GM12873 (cell line): ENCODE measurements at regions not wholly inside any gene's neighbourhood (a gene's known extent, or its start where the extent isn't known, plus 50 kb on each side); places are given as distances from the start of the nearest gene placed in this dataset.

Source experiments
- CTCF ChIP-seq: IDR thresholded peaks from 2 replicates; pipeline ENCODE4 v1.5.1; 2012; ENCODE audit warnings: low read depth, mild to moderate bottlenecking, moderate library complexity, low read length, control low read depth; ENCODE audit not compliant: insufficient read depth; ENCODE audit errors: missing control alignments

DNA sequence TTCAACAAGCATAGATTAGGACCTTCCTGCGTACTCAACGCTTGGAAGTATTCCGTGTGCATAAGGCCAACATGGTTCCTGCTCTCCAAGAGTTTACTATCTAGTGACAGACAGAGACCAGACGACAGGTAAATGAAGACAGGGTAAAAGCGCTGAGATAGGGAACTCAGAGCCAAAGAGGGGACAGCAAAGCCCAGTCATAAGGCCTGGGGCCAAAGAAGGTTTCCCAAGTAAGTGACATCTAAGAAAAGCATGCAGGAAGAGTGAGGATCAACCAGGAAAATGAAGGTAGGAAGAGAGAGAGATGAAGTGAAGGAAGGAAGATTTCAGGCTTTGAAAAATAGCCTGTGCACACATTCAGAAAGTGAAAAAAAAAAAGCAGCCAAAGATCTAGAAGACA is 76.9 kb upstream of the CDH20 start:
- no peak for TF ChIP-seq CTCF

DNA sequence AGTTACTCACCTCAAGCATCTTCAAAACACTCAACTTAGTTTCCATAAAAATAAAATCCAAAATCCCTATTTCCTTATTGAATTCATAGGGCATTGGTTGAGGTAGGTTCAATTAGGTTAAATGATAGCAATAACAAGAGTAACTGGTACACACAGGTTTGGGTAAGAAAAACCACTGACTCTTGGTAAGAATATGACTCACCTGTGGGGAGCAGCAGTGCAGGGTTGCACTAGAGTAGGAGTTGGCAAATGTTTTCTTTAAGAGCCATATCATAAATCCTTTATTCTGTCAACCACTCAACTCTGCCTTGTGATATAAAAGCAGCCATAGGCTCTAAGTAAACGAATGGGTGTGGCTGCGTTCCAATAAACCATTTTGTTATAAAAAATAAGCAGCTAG is 71.4 kb upstream of the CDH20 start:
- no peak for TF ChIP-seq CTCF

- no peak for TF ChIP-seq CTCF
Observed at GRCh38 chr18:61272793-61273192, 60.4 kb upstream of the CDH20 start.

GRCh38 chr18:61273533-61273932 is 59.7 kb upstream of the CDH20 start:
- no peak for TF ChIP-seq CTCF

- no peak for TF ChIP-seq CTCF
Observed at GRCh38 chr18:61274416-61274960, 58.7 kb upstream of the CDH20 start.

DNA sequence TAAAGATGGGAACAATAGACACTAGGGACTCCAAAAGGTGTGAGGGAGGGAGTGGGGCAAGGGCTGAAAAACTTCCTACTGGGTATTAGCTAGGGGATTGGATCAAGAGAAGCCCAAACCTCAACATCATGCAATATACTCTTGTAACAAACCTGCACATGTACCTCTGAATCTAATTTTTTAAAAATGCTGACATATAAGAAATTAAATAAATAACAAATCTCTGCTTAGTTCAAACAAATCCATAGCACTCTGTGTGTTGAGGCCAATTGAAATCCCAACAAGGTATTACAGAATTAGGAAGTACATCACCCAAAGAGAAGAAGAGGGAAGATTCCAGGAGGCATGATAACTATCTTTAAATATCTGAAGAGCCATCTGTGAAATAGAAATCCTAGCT is 55.4 kb upstream of the CDH20 start:
- TF ChIP-seq CTCF, result no peak

DNA sequence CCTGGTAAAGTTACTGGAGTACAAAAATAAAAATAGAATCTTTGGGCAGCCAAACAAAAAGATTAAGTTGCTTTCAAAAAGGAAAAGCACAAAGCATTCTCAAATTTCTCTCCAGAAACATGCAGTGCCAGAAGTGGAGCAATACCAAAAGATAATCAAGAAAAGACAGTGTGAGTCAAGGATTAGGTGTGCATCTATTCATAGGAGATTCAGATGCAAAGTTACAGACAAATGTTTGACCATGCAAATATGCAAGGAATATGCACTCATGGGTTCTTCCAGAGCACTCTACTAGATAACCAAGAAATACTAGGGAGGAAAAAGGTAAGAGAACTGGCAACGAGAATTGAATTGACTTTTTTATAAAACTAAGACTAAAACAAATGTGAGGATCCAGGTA is 51.8 kb upstream of the CDH20 start:
- TF ChIP-seq CTCF, result no peak
